HG02610 (cell line): ENCODE measurements at regions not wholly inside any gene's neighbourhood (a gene's known extent, or its start where the extent isn't known, plus 50 kb on each side); places are given as distances from the start of the nearest gene placed in this dataset.
"Not testable (repeated sequence)": the region's sequence is repeated elsewhere in the genome, so short reads cannot be mapped to it uniquely, and the experiment has no call there.

Experiments used
- ATAC-seq: cut with Tn5 transposase; IDR thresholded peaks from one replicate; pipeline ENCODE4 v1.9.1; 2021; ENCODE audit warnings: mild to moderate bottlenecking, moderate library complexity; ENCODE audit not compliant: unreplicated experiment

GRCh38 chr10:62492870-62493180 lies 118.7 kb downstream of the ZNF365 start:
- ATAC-seq = no peak

- ATAC-seq = no peak
These were observed 122.8 kb downstream of the ZNF365 start for GRCh38 chr10:62496925-62497324.

GRCh38 chr10:62498271-62498670 lies 124.1 kb downstream of the ZNF365 start:
- no peak for ATAC-seq

GRCh38 chr10:62500116-62500515 lies 125.9 kb downstream of the ZNF365 start:
- not testable (repeated sequence) for ATAC-seq

- no peak for ATAC-seq
These were observed 127.4 kb downstream of the ZNF365 start for GRCh38 chr10:62501547-62501946.

GRCh38 chr10:62502995-62503613 lies 128.9 kb downstream of the ZNF365 start:
- no peak for ATAC-seq

GRCh38 chr10:62503872-62504271 lies 129.7 kb downstream of the ZNF365 start:
- ATAC-seq = no peak

GRCh38 chr10:62506371-62506770 lies 132.2 kb downstream of the ZNF365 start:
- ATAC-seq = no peak

GRCh38 chr10:62511238-62511637 lies 137.1 kb downstream of the ZNF365 start:
- no peak for ATAC-seq

GRCh38 chr10:62511656-62512055 lies 137.5 kb downstream of the ZNF365 start:
- peak; percentile 77 for ATAC-seq

GRCh38 chr10:62512732-62513475 lies 138.7 kb downstream of the ZNF365 start:
- ATAC-seq = no peak

GRCh38 chr10:62514079-62514693 lies 140.0 kb downstream of the ZNF365 start:
- ATAC-seq = peak; percentile 53

GRCh38 chr10:62517252-62517651 lies 143.1 kb downstream of the ZNF365 start:
- ATAC-seq = no peak

- peak; percentile 74 for ATAC-seq
These were observed 153.1 kb downstream of the ZNF365 start for GRCh38 chr10:62527019-62527827.

- peak; percentile 93 for ATAC-seq
These were observed 154.3 kb downstream of the ZNF365 start for GRCh38 chr10:62528441-62528840.

- no peak for ATAC-seq
These were observed 155.2 kb downstream of the ZNF365 start for GRCh38 chr10:62529396-62529795.

- ATAC-seq = no peak
These were observed 159.9 kb downstream of the ZNF365 start for GRCh38 chr10:62534031-62534430.

- ATAC-seq = no peak
These were observed 164.4 kb downstream of the ZNF365 start for GRCh38 chr10:62538606-62539005.

GRCh38 chr10:62540389-62540788 lies 166.2 kb downstream of the ZNF365 start:
- ATAC-seq = no peak

- ATAC-seq = no peak
These were observed 167.6 kb downstream of the ZNF365 start for GRCh38 chr10:62541811-62542210.

- no peak for ATAC-seq
These were observed 169.6 kb downstream of the ZNF365 start for GRCh38 chr10:62543571-62544355.
